ENCODE measurements at regions not wholly inside any gene's neighbourhood (a gene's known extent, or its start where the extent isn't known, plus 50 kb on each side); places are given as distances from the start of the nearest gene placed in this dataset.
"Not testable (repeated sequence)": the region's sequence is repeated elsewhere in the genome, so short reads cannot be mapped to it uniquely, and the experiment has no call there.

- H3K36me3 Mint-ChIP-seq = peaks cover 6% of the 10 kb centered on the region
- Histone ChIP-seq H3K4me1 (ENCODE audit: control insufficient read depth, insufficient read depth, low read length, poor library complexity, severe bottlenecking) (no peaks in the 10 kb centered on the region), H3K27ac (ENCODE audit: insufficient read depth, low read length, poor library complexity, severe bottlenecking) (no peak overlapping the region), H3K36me3 (ENCODE audit: control insufficient read depth, insufficient read depth, low read length) (no peaks in the 10 kb centered on the region), H3K4me3 (ENCODE audit: low read depth, low read length) (no peak overlapping the region), H3K27me3 (ENCODE audit: control insufficient read depth, insufficient read depth, low read length) (peaks cover 2% of the 10 kb centered on the region), H3K9me3 (ENCODE audit: control insufficient read depth in 2 of 2, low read length in 2 of 2) (peaks cover 9 to 11% of the 10 kb centered on the region in 2 experiments)
- DNase-seq (no peak), ATAC-seq (ENCODE audit: low read depth in 2 of 2) (no peak)
- H3K27ac Mint-ChIP-seq = no peak overlapping the region
- peaks cover 3 to 13% (median 6%) of the 10 kb centered on the region in 7 donors for H3K9me3 Mint-ChIP-seq
- H3K27me3 Mint-ChIP-seq = peaks cover 51% of the 10 kb centered on the region
- no peak overlapping the region for H3K4me3 Mint-ChIP-seq
- H3K4me1 Mint-ChIP-seq = no peaks in the 10 kb centered on the region
Observed at GRCh38 chr9:129541270-129541669, 79.6 kb downstream of the C9orf50 start.

GRCh38 chr9:129539446-129539845 lies 81.5 kb downstream of the C9orf50 start:
- ATAC-seq (ENCODE audit: low read depth in 2 of 2) (no peak), DNase-seq (no peak)
- H3K4me1 Mint-ChIP-seq = no peaks in the 10 kb centered on the region
- H3K36me3 ChIP-seq (ENCODE audit: control insufficient read depth, insufficient read depth, low read length) = no peaks in the 10 kb centered on the region
- peaks cover 9 to 11% of the 10 kb centered on the region in 2 experiments for H3K9me3 ChIP-seq (ENCODE audit: control insufficient read depth in 2 of 2, low read length in 2 of 2)
- H3K27me3 ChIP-seq (ENCODE audit: control insufficient read depth, insufficient read depth, low read length) = peaks cover 2% of the 10 kb centered on the region
- H3K4me3 Mint-ChIP-seq = no peak overlapping the region
- H3K27me3 Mint-ChIP-seq = peaks cover 43% of the 10 kb centered on the region
- peaks cover 6% of the 10 kb centered on the region for H3K36me3 Mint-ChIP-seq
- no peak overlapping the region for H3K27ac ChIP-seq (ENCODE audit: insufficient read depth, low read length, poor library complexity, severe bottlenecking)
- H3K4me1 ChIP-seq (ENCODE audit: control insufficient read depth, insufficient read depth, low read length, poor library complexity, severe bottlenecking) = no peaks in the 10 kb centered on the region
- H3K4me3 ChIP-seq (ENCODE audit: low read depth, low read length) = no peak overlapping the region
- peaks cover 3 to 11% (median 6%) of the 10 kb centered on the region in 7 donors for H3K9me3 Mint-ChIP-seq
- no peak overlapping the region for H3K27ac Mint-ChIP-seq

GRCh38 chr9:129531860-129532402 lies 89.0 kb downstream of the C9orf50 start:
- not testable (repeated sequence) for ATAC-seq (ENCODE audit: low read depth in 2 of 2); H3K4me3 Mint-ChIP-seq; H3K36me3 Mint-ChIP-seq; H3K27me3 ChIP-seq (ENCODE audit: control insufficient read depth, insufficient read depth, low read length); H3K9me3 Mint-ChIP-seq; H3K9me3 ChIP-seq (ENCODE audit: control insufficient read depth in 2 of 2, low read length in 2 of 2); DNase-seq; H3K4me1 ChIP-seq (ENCODE audit: control insufficient read depth, insufficient read depth, low read length, poor library complexity, severe bottlenecking); H3K4me1 Mint-ChIP-seq; H3K4me3 ChIP-seq (ENCODE audit: low read depth, low read length); H3K27ac Mint-ChIP-seq; H3K27ac ChIP-seq (ENCODE audit: insufficient read depth, low read length, poor library complexity, severe bottlenecking); H3K36me3 ChIP-seq (ENCODE audit: control insufficient read depth, insufficient read depth, low read length)
- peaks cover 29% of the 10 kb centered on the region for H3K27me3 Mint-ChIP-seq

- not testable (repeated sequence) for H3K27me3 ChIP-seq (ENCODE audit: control insufficient read depth, insufficient read depth, low read length); H3K27ac ChIP-seq (ENCODE audit: insufficient read depth, low read length, poor library complexity, severe bottlenecking); DNase-seq; H3K4me3 Mint-ChIP-seq; ATAC-seq (ENCODE audit: low read depth in 2 of 2); H3K4me1 Mint-ChIP-seq; H3K4me1 ChIP-seq (ENCODE audit: control insufficient read depth, insufficient read depth, low read length, poor library complexity, severe bottlenecking); H3K9me3 Mint-ChIP-seq; H3K36me3 Mint-ChIP-seq; H3K4me3 ChIP-seq (ENCODE audit: low read depth, low read length); H3K36me3 ChIP-seq (ENCODE audit: control insufficient read depth, insufficient read depth, low read length); H3K27ac Mint-ChIP-seq; H3K9me3 ChIP-seq (ENCODE audit: control insufficient read depth in 2 of 2, low read length in 2 of 2)
- H3K27me3 Mint-ChIP-seq = peaks cover 25% of the 10 kb centered on the region
Observed at GRCh38 chr9:129527955-129528354, 92.9 kb downstream of the C9orf50 start.

- Mint-ChIP-seq H3K9me3 (peaks cover 0 to 7% (median 4%) of the 10 kb centered on the region in 7 donors), H3K27ac (peak overlapping the region in 1 of 3 donors; percentile 28), H3K4me3 (no peak overlapping the region), H3K36me3 (peaks cover 3% of the 10 kb centered on the region), H3K4me1 (peaks cover 0 to 3% (median 0%) of the 10 kb centered on the region in 4 donors), H3K27me3 (peaks cover 22% of the 10 kb centered on the region)
- no peaks in the 10 kb centered on the region for H3K4me1 ChIP-seq (ENCODE audit: control insufficient read depth, insufficient read depth, low read length, poor library complexity, severe bottlenecking)
- no peaks in the 10 kb centered on the region for H3K27me3 ChIP-seq (ENCODE audit: control insufficient read depth, insufficient read depth, low read length)
- ATAC-seq (ENCODE audit: low read depth in 2 of 2) (no peak), DNase-seq (no peak)
- no peak overlapping the region for H3K27ac ChIP-seq (ENCODE audit: insufficient read depth, low read length, poor library complexity, severe bottlenecking)
- peaks cover 0 to 6% of the 10 kb centered on the region in 2 experiments for H3K9me3 ChIP-seq (ENCODE audit: control insufficient read depth in 2 of 2, low read length in 2 of 2)
- no peaks in the 10 kb centered on the region for H3K36me3 ChIP-seq (ENCODE audit: control insufficient read depth, insufficient read depth, low read length)
- H3K4me3 ChIP-seq (ENCODE audit: low read depth, low read length) = no peak overlapping the region
Observed at GRCh38 chr9:129525656-129526196, 95.2 kb downstream of the C9orf50 start.

- Histone ChIP-seq H3K4me3 (ENCODE audit: low read depth, low read length) (no peak overlapping the region), H3K27ac (ENCODE audit: insufficient read depth, low read length, poor library complexity, severe bottlenecking) (no peak overlapping the region), H3K36me3 (ENCODE audit: control insufficient read depth, insufficient read depth, low read length) (no peaks in the 10 kb centered on the region), H3K4me1 (ENCODE audit: control insufficient read depth, insufficient read depth, low read length, poor library complexity, severe bottlenecking) (no peaks in the 10 kb centered on the region), H3K27me3 (ENCODE audit: control insufficient read depth, insufficient read depth, low read length) (no peaks in the 10 kb centered on the region), H3K9me3 (ENCODE audit: control insufficient read depth in 2 of 2, low read length in 2 of 2) (peaks cover 0 to 6% of the 10 kb centered on the region in 2 experiments)
- ATAC-seq (ENCODE audit: low read depth in 2 of 2) = no peak
- peaks cover 15% of the 10 kb centered on the region for H3K27me3 Mint-ChIP-seq
- H3K9me3 Mint-ChIP-seq = peaks cover 0 to 7% (median 2%) of the 10 kb centered on the region in 7 donors
- no peak overlapping the region for H3K4me3 Mint-ChIP-seq
- peak overlapping the region in 2 of 3 donors; percentile 12 to 61 for H3K27ac Mint-ChIP-seq
- peaks cover 0 to 1% (median 0%) of the 10 kb centered on the region in 4 donors for H3K4me1 Mint-ChIP-seq
- H3K36me3 Mint-ChIP-seq = peaks cover 3% of the 10 kb centered on the region
- DNase-seq = no peak
Observed at GRCh38 chr9:129524582-129525270, 96.2 kb downstream of the C9orf50 start.

- Histone ChIP-seq H3K36me3 (ENCODE audit: control insufficient read depth, insufficient read depth, low read length) (no peaks in the 10 kb centered on the region), H3K27ac (ENCODE audit: insufficient read depth, low read length, poor library complexity, severe bottlenecking) (no peak overlapping the region), H3K4me3 (ENCODE audit: low read depth, low read length) (no peak overlapping the region), H3K4me1 (ENCODE audit: control insufficient read depth, insufficient read depth, low read length, poor library complexity, severe bottlenecking) (no peaks in the 10 kb centered on the region), H3K27me3 (ENCODE audit: control insufficient read depth, insufficient read depth, low read length) (no peaks in the 10 kb centered on the region), H3K9me3 (ENCODE audit: control insufficient read depth in 2 of 2, low read length in 2 of 2) (peaks cover 0 to 6% of the 10 kb centered on the region in 2 experiments)
- H3K4me3 Mint-ChIP-seq = no peak overlapping the region
- peaks cover 0 to 7% (median 2%) of the 10 kb centered on the region in 7 donors for H3K9me3 Mint-ChIP-seq
- peaks cover 14% of the 10 kb centered on the region for H3K27me3 Mint-ChIP-seq
- H3K4me1 Mint-ChIP-seq = no peaks in the 10 kb centered on the region
- DNase-seq = no peak
- H3K36me3 Mint-ChIP-seq = peaks cover 3% of the 10 kb centered on the region
- H3K27ac Mint-ChIP-seq = peak overlapping the region in 1 of 3 donors; percentile 74
- ATAC-seq (ENCODE audit: low read depth in 2 of 2) = no peak
Observed at GRCh38 chr9:129523943-129524581, 96.8 kb downstream of the C9orf50 start.
